ES-I3 (cell line): ENCODE measurements at regions not wholly inside any gene's neighbourhood (a gene's known extent, or its start where the extent isn't known, plus 50 kb on each side); places are given as distances from the start of the nearest gene placed in this dataset.
"Not testable (repeated sequence)": the region's sequence is repeated elsewhere in the genome, so short reads cannot be mapped to it uniquely, and the experiment has no call there.

Experiments
- H3K36me3 ChIP-seq: 2 replicates; pipeline ENCODE4 v1.6.1; 2013; ENCODE audit warnings: mild to moderate bottlenecking, low read length, control low read depth, moderate library complexity; ENCODE audit not compliant: insufficient read depth
- H3K4me1 ChIP-seq: 2 replicates; pipeline ENCODE4 v1.6.1; 2013; ENCODE audit warnings: mild to moderate bottlenecking, control low read depth, low read length; ENCODE audit not compliant: insufficient read depth
- H3K9ac ChIP-seq: 2 replicates; pipeline ENCODE4 v1.6.1; 2013; ENCODE audit warnings: low read depth, mild to moderate bottlenecking, low read length, moderate library complexity
- H3K9me3 ChIP-seq: 2 replicates; pipeline ENCODE4 v1.6.1; 2013; ENCODE audit warnings: mild to moderate bottlenecking, low read length, moderate library complexity; ENCODE audit not compliant: control insufficient read depth, insufficient read depth

DNA sequence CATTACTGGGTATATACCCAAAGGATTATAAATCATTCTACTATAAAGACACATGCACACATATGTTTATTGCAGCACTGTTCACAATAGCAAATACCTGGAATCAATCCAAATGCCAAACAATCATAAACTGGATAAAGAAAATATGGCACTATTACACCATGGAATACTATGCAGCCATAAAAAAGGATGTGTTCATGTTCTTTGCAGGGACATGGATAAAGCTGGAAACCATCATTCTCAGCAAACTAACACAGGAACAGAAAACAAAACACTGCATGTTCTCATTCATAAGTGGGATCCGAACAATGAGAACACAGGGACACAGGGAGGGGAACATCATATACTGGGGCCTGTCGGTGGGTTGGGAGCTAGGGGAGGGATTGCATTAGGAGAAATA lies 591.7 kb downstream of the TBL1XR1 start:
- not testable (repeated sequence) for H3K9me3 ChIP-seq, H3K9ac ChIP-seq, H3K4me1 ChIP-seq, H3K36me3 ChIP-seq

DNA sequence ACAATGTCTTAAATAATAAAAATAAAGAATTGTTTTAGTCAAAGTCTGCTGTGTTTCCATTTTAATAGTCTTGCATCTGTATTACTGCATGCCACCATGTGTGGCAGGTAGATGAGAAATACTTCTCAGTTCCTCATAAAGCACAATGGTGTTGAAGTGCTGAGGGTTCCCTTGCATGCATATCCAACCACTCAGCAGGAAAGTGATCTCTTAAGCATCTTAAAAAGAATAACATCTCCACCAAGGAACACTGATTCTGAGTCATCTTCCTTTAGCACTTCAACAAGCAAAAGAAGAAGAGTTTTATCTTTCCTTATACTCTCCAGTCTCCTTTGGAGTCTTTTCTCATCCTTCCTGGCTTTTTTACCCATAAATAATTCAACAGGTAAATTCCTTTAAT lies 602.0 kb downstream of the TBL1XR1 start:
- H3K4me1 ChIP-seq, result 0 out of 2 replicates have a peak, but pooled peaks cover 2% of the 10 kb centered on the region
- H3K9me3 ChIP-seq, result no peaks in the 10 kb centered on the region
- H3K36me3 ChIP-seq, result no peaks in the 10 kb centered on the region
- H3K9ac ChIP-seq, result no peak overlapping the region

DNA sequence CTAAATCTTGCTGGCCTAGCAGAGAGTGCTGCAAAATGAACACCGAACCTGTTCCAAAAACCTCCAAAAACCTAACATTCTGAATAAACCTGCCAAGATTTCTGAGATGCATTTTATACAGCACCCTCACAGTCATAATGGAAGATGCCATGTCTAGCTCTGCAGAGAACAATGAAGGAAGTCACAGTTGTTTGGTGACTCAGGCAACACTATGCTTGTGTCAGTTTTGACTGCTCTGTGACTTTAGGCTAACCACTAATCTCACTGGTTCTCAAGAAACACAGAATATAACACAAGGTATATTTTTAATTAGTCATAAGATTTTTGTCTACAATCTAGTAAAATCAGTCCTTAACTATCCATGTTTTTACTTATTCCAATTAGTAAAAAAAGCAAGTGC lies 606.6 kb downstream of the TBL1XR1 start:
- H3K9ac ChIP-seq, result no peak overlapping the region
- H3K4me1 ChIP-seq, result 0 out of 2 replicates have a peak, but pooled peaks cover 2% of the 10 kb centered on the region

DNA sequence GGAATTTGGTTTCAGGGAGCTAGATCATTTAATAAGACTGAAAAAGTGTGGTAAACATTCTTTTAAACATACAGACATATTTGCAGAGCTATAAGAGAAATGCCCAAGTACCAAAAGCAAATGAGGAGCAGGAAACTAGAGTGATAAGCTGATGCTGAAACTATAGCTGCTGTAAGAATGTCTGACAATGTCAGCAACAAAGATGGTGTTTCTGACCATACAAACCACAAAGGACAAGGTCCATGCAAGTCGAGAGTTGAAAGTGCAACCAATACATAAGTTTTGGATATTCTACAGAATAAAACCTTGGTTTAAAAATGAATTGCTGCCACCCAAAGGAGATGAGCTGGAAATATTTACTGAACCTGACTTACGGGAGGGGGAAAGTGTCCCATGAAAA lies 610.2 kb downstream of the TBL1XR1 start:
- peaks cover 3% of the 10 kb centered on the region; the same call in 1 of the 2 replicates for H3K9me3 ChIP-seq
- H3K4me1 ChIP-seq, result 0 out of 2 replicates have a peak, but pooled peaks cover 2% of the 10 kb centered on the region
- H3K36me3 ChIP-seq, result no peaks in the 10 kb centered on the region
- H3K9ac ChIP-seq, result no peak overlapping the region

More for the DNA sequence above, 606.6 kb downstream of the TBL1XR1 start:
- Histone ChIP-seq H3K9me3 (no peaks in the 10 kb centered on the region), H3K36me3 (no peaks in the 10 kb centered on the region)

DNA sequence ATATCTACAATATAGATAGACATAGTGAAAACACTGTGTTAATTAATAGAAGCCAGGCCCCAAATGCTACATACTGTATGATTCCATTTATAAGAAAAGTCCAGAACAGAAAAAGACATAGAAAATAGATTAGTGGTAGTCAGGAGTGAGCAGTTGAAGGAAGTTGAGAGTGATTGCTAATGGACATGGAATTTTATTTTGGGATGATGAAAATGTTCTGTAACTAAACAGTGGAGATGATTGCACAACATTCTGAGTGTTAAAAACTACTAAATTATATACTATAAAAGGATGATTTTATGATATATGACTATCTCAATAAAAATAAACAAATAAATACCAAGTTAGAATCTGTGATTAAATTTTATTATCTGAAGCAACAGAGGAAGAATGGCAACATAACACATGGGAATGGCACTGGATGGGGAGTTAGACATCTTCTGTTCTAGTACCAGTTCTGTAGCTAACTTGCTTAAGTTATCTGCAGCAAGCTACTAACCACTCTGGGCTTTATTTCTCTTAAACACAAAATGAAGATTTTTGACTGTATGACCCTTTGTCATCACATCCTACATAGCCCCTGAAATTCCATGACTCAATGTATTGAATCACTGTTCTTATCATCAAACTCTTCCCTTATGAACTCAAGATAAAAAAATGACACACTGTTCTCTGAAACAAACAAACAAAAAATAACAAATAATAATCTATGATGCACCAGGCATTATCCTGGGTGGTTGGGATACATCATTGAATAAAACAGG lies 612.7 kb downstream of the TBL1XR1 start:
- peaks cover 3% of the 10 kb centered on the region; the same call in 1 of the 2 replicates for H3K9me3 ChIP-seq
- H3K9ac ChIP-seq, result no peak overlapping the region
- H3K36me3 ChIP-seq, result no peaks in the 10 kb centered on the region
- H3K4me1 ChIP-seq, result no peaks in the 10 kb centered on the region

DNA sequence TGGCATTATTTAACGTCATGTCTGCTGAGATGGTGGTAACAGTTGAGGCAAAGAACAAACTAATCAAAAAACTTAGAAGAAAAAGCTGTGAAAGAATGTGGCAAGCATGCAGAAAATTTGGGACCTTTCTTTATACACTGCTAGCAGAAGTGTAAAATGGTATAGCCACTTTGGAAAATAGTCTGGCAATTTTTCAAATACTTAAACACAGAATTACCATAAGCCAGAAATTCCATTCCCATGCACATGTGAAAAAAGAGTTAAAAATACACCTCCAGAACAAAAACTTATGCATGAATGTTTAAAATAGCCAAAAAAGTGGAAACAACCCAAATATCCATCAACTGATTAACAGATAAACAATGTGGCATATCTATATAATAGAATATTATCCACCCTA lies 613.3 kb downstream of the TBL1XR1 start:
- no peaks in the 10 kb centered on the region for H3K36me3 ChIP-seq
- H3K9me3 ChIP-seq, result peaks cover 3% of the 10 kb centered on the region; the same call in 1 of the 2 replicates
- no peak overlapping the region for H3K9ac ChIP-seq
- no peaks in the 10 kb centered on the region for H3K4me1 ChIP-seq

DNA sequence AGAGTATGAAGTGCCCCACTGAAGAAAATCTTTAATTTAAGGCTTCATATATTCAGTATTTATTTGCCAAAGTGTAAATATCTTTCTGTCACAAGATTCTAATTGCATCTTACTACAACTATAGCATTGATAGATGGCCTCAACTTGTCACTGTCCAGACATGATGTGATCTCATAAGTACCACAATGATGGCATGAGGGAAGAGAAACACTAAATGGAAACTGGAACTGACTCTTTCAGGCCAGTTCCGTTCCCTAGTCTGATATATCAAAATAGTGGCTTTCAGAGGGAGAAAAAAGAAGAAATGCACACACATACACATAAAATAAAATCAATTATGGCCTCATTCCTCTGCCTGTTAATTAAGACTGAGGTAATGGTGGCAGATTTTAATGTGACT lies 615.7 kb downstream of the TBL1XR1 start:
- Histone ChIP-seq H3K4me1 (peaks cover 11% of the 10 kb centered on the region; the same call in 1 of the 2 replicates), H3K9ac (no peak overlapping the region), H3K36me3 (no peaks in the 10 kb centered on the region), H3K9me3 (peaks cover 3% of the 10 kb centered on the region; the same call in 1 of the 2 replicates)

DNA sequence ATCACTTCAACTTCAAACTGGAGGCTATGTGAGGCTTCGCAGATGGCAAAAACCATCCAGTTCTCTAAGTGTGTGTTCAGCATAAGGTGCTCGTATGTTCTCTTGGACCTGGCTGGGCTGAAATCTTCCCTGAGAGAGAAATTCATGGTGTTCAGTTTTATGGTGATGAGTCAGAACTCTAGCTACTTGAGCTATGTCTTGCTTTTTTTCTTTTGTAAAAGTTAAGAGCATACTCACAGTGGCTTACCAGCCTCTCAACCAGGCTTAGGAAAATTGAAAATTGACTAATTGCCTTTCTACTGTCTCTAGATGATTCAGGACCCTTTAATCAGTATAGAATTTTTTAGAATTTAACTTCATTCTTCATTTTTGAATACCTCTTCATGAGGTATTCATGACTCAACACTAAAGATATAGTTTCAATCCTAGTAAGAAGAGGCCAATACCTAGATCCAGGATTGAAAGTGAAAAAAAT lies 617.5 kb downstream of the TBL1XR1 start:
- Histone ChIP-seq H3K4me1 (peaks cover 11% of the 10 kb centered on the region; the same call in 1 of the 2 replicates), H3K36me3 (no peaks in the 10 kb centered on the region), H3K9ac (no peak overlapping the region), H3K9me3 (peaks cover 3% of the 10 kb centered on the region; the same call in 1 of the 2 replicates)

DNA sequence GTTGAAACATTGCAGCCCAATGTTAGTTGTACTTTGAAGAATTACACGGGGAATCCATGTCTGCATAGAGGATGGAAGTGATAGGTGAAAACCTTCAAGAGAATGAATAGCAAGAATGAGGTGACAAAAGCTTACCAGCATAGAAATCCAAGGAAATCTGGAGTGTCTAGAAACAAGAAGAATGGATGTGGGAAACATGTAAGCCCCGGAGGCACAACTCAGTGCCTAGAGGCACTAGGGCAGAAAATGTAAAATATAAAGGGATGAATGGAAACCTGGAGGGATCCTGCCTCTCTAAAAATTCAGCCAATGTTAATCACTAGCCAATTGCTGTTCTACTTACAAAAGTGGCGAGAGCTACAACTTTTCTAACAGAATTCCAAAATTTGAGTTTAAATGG lies 619.0 kb downstream of the TBL1XR1 start:
- Histone ChIP-seq H3K36me3 (no peaks in the 10 kb centered on the region), H3K9me3 (no peaks in the 10 kb centered on the region), H3K4me1 (peaks cover 11% of the 10 kb centered on the region; the same call in 1 of the 2 replicates), H3K9ac (no peak overlapping the region)

DNA sequence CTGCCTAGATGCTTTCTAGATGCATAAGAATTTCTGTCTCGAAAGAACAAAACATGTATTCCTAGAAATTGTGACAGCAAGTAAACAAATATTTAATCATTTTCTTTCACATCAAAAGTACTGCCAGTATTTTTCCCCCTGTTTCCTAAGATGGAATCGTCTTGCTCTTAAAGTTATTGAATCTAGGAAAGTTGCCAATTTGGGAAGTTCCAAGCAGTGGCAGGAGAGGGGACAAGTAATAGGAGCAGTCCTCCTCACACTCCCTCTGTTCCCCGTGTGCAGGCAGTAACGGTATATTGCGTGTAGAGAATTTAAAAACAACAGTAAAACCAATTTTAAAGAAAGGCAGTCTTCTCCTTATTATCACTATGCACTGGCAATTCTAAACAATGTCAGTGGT lies 619.8 kb downstream of the TBL1XR1 start:
- Histone ChIP-seq H3K9ac (no peak overlapping the region), H3K36me3 (no peaks in the 10 kb centered on the region), H3K9me3 (no peaks in the 10 kb centered on the region), H3K4me1 (peaks cover 11% of the 10 kb centered on the region; the same call in 1 of the 2 replicates)

DNA sequence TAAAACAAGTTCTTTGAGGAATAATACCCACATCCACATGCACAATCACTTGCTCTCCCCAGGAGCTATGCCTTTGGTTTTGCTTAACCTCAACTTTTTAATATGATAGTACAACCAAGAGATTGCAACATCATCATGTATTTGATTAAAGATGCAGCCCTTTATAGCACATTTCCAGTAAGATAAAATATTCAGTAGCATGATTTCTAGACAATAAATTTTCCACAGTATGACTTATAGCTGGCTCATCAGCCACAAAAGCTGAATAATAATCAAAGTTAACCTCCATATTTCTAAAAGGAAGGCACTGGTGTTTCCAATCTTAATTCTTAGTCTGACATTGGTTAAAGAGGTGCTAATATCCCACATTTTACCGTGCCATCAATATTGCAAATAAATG lies 622.5 kb downstream of the TBL1XR1 start:
- H3K9ac ChIP-seq, result no peak overlapping the region

DNA sequence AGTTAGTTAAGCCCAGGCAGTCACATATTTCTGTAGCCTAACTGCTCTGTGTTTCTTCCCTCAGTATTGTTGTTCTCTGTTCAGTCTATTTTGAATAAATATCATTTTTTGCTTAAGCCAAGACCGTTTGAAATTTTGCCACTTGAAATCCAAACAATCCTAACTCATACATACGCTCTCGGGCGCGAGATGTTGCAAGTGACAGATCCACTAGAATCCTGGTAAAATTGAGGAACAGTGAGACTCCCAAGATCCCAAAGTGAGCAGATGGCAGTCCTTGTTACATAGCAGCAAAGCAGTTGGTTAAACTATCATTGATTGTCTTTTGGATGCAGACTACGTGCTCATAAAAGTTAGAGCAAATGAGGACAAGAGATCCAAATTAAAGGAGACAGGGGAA lies 625.4 kb downstream of the TBL1XR1 start:
- H3K36me3 ChIP-seq, result no peaks in the 10 kb centered on the region
- peaks cover under 1% of the 10 kb centered on the region; the same call in 1 of the 2 replicates for H3K4me1 ChIP-seq
- H3K9ac ChIP-seq, result no peak overlapping the region
- H3K9me3 ChIP-seq, result no peaks in the 10 kb centered on the region

More for the DNA sequence above, 622.5 kb downstream of the TBL1XR1 start:
- Histone ChIP-seq H3K4me1 (peaks cover 11% of the 10 kb centered on the region; the same call in 1 of the 2 replicates), H3K36me3 (no peaks in the 10 kb centered on the region), H3K9me3 (no peaks in the 10 kb centered on the region)

DNA sequence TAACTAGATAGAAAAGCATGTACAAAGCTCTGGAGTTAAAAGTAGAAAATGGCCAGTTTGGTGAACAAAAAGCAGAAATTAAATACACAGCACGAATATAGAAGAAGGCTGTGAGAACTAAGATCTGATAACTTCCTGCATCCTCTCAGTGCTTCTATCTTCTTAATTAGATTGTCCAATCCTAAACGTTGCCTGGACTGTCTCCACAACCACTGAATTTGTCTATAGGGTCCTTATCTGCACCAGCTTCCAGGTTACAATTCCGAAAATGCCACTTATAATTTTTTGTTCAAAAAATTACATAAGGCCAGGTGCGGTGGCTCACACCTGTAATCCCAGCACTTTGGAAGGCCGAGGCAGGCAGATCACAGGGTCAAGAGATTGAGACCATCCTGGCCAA lies 626.3 kb downstream of the TBL1XR1 start:
- no peaks in the 10 kb centered on the region for H3K36me3 ChIP-seq
- no peak overlapping the region for H3K9ac ChIP-seq
- H3K4me1 ChIP-seq, result no peaks in the 10 kb centered on the region
- H3K9me3 ChIP-seq, result no peaks in the 10 kb centered on the region

DNA sequence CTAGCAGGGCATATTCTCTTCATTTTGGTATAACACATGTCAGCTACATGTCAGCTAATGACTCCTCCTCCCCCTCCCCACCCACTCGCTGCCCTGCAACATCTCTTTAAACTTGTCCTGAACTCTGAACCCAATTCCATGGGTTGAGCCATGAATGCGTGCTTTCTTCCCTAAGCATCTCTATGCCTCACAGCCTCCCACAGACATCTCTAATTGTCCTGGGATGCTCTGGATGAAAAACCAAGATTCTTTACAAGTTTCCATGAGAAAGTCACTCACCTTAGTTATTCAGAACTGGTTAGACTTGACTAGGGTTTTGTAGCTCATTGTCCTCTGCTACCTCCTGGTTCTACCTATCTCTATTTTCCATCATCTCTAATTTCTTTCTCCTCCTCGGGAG lies 629.1 kb downstream of the TBL1XR1 start:
- Histone ChIP-seq H3K9ac (no peak overlapping the region), H3K9me3 (no peaks in the 10 kb centered on the region), H3K36me3 (no peaks in the 10 kb centered on the region), H3K4me1 (no peaks in the 10 kb centered on the region)

DNA sequence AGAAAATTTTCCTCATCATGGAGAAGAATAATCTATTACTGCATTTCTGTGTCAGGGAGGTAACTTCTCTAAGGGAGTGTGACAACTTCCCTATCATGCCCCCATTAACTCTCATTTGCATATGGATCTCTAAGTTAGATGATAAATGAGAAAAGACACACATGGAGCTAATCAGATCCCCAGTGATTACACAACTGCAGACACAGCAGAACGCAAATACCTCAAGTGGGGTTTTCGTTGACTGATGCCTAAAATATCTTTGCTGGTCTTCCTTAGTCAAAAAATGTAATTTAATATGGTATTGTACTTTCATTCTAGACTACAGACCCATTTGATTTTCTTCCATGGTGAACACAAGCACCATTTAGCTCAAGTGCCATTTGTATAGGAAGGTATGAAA lies 630.5 kb downstream of the TBL1XR1 start:
- Histone ChIP-seq H3K36me3 (no peaks in the 10 kb centered on the region), H3K4me1 (0 out of 2 replicates have a peak, but pooled peaks cover 6% of the 10 kb centered on the region), H3K9me3 (no peaks in the 10 kb centered on the region; the same call in 1 of the 2 replicates), H3K9ac (no peak overlapping the region)
